Type B pancreatic cell (in vitro differentiated cells): ENCODE measurements at regions not wholly inside any gene's neighbourhood (a gene's known extent, or its start where the extent isn't known, plus 50 kb on each side); places are given as distances from the start of the nearest gene placed in this dataset.

Source experiments
- DNase-seq: peaks from one replicate; pipeline ENCODE4 v3.0.0; 2021; ENCODE audit warnings: mixed read lengths; ENCODE audit not compliant: unreplicated experiment; ENCODE audit errors: extremely low spot score
- H3K27ac Mint-ChIP-seq: 2 replicates; pipeline ENCODE4 v1.8.0; 2021; ENCODE audit warnings: mild to moderate bottlenecking, mixed read lengths
- H3K27me3 Mint-ChIP-seq: 2 replicates; pipeline ENCODE4 v1.8.0; 2021; ENCODE audit warnings: mixed read lengths
- H3K36me3 Mint-ChIP-seq: 2 replicates; pipeline ENCODE4 v1.8.0; 2021; ENCODE audit warnings: mixed read lengths
- H3K4me1 Mint-ChIP-seq: one replicate; pipeline ENCODE4 v1.8.0; 2021; ENCODE audit warnings: mixed read lengths; ENCODE audit not compliant: unreplicated experiment
- H3K4me3 Mint-ChIP-seq: 2 replicates; pipeline ENCODE4 v1.8.0; 2021; ENCODE audit warnings: mild to moderate bottlenecking, mixed read lengths
- H3K9me3 Mint-ChIP-seq: 2 replicates; pipeline ENCODE4 v1.8.0; 2021; ENCODE audit warnings: mixed read lengths
- CTCF ChIP-seq: fragments of 200-600 bp; sonication (generic); conservative IDR thresholded peaks from 2 replicates; pipeline ENCODE4 v1.5.0; 2021; ENCODE audit warnings: antibody characterized with exemption, mild to moderate bottlenecking

GRCh38 chr3:43857361-43858293 lies 166.9 kb downstream of the ABHD5 start:
- TF ChIP-seq CTCF: no peak
- Mint-ChIP-seq H3K27me3 (peaks cover 69% of the 10 kb centered on the region), H3K4me1 (peaks cover 14% of the 10 kb centered on the region), H3K36me3 (no peaks in the 10 kb centered on the region), H3K4me3 (no peak overlapping the region), H3K27ac (no peak overlapping the region), H3K9me3 (no peaks in the 10 kb centered on the region)
- no peak for DNase-seq

GRCh38 chr3:43858294-43858701 lies 167.6 kb downstream of the ABHD5 start:
- no peak for DNase-seq
- peak overlapping the region; percentile 48 for H3K4me3 Mint-ChIP-seq
- no peak for TF ChIP-seq CTCF
- no peaks in the 10 kb centered on the region for H3K9me3 Mint-ChIP-seq
- peaks cover 14% of the 10 kb centered on the region for H3K4me1 Mint-ChIP-seq
- no peaks in the 10 kb centered on the region for H3K36me3 Mint-ChIP-seq
- no peak overlapping the region for H3K27ac Mint-ChIP-seq
- peaks cover 72% of the 10 kb centered on the region for H3K27me3 Mint-ChIP-seq

GRCh38 chr3:43859766-43860165 lies 169.0 kb downstream of the ABHD5 start:
- Mint-ChIP-seq H3K4me3 (no peak overlapping the region), H3K9me3 (no peaks in the 10 kb centered on the region), H3K27me3 (peaks cover 66% of the 10 kb centered on the region), H3K27ac (no peak overlapping the region), H3K4me1 (peaks cover 14% of the 10 kb centered on the region), H3K36me3 (no peaks in the 10 kb centered on the region)
- no peak for TF ChIP-seq CTCF
- no peak for DNase-seq

GRCh38 chr3:43861635-43862034 lies 170.9 kb downstream of the ABHD5 start:
- no peaks in the 10 kb centered on the region for H3K9me3 Mint-ChIP-seq
- DNase-seq: no peak
- H3K27me3 Mint-ChIP-seq: peaks cover 48% of the 10 kb centered on the region
- no peak overlapping the region for H3K4me3 Mint-ChIP-seq
- H3K36me3 Mint-ChIP-seq: no peaks in the 10 kb centered on the region
- no peak for TF ChIP-seq CTCF
- peaks cover 19% of the 10 kb centered on the region for H3K4me1 Mint-ChIP-seq
- H3K27ac Mint-ChIP-seq: no peak overlapping the region

GRCh38 chr3:43862470-43862869 lies 171.7 kb downstream of the ABHD5 start:
- DNase-seq: no peak
- no peak for TF ChIP-seq CTCF
- no peak overlapping the region for H3K4me3 Mint-ChIP-seq
- H3K4me1 Mint-ChIP-seq: peaks cover 18% of the 10 kb centered on the region
- no peaks in the 10 kb centered on the region for H3K9me3 Mint-ChIP-seq
- peaks cover 42% of the 10 kb centered on the region for H3K27me3 Mint-ChIP-seq
- H3K36me3 Mint-ChIP-seq: no peaks in the 10 kb centered on the region
- H3K27ac Mint-ChIP-seq: no peak overlapping the region
